Breast epithelium (tissue), 3 donors: ENCODE measurements at regions not wholly inside any gene's neighbourhood (a gene's known extent, or its start where the extent isn't known, plus 50 kb on each side); places are given as distances from the start of the nearest gene placed in this dataset.

Source experiments
- CTCF ChIP-seq, 3 donors: fragments of 450-650 bp; IDR thresholded peaks; one replicate each; pipeline ENCODE4 v1.5.1; 2016 to 2017; ENCODE audit warnings: antibody characterized with exemption in 3 of 3, mild to moderate bottlenecking in 3 of 3, moderate library complexity in 3 of 3
- POLR2A ChIP-seq: fragments of 450-650 bp; IDR thresholded peaks from one replicate; pipeline ENCODE4 v1.6.1; 2016; ENCODE audit warnings: antibody characterized with exemption, mild to moderate bottlenecking, moderate library complexity

- TF ChIP-seq CTCF (IDR thresholded peaks at IDR 0.05) (no peak), POLR2A (no peak)
Measured at GRCh38 chr22:27557286-27558008, 244.1 kb downstream of the MN1 start.
